ENCODE measurements at regions not wholly inside any gene's neighbourhood (a gene's known extent, or its start where the extent isn't known, plus 50 kb on each side); places are given as distances from the start of the nearest gene placed in this dataset.

DNA sequence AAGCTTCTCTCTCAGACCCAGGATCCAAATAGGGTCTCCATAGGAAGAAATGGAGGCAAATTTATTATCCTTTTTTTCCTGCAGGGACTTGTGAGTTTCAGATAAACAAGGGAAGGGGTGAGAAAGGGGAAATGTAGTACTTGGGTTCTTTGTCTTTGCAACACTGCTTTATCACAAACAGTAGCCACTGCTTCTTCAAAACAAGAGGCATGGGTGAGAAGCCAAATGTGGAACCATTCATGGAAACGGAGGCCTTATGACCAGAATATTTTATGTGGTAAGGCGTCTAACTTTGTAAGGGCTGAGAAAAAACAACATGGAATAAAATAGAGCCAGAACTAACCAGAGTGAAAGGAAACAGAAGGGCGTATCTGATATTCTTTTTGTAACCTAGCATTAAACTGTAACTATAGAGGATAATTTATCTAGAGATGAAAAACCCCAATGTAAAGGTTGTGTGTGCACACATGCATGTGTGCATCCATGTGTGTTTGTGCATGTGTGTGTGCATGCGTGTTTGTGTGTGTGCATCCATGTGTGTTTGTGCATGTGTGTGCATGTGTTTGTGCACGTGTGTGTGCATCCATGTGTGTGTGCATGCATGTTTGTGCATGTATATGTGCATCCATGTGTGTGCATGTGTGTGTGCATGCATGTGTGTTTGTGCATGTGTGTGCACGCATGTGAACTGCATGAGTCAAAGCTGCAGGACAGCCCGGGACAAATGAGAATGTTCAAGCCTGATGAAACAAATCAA lies 143.3 kb upstream of the SMLR1 start:
- H3K4me1 ChIP-seq, result peaks cover 21% of the 10 kb centered on the region
- H3K9me3 ChIP-seq, result no peaks in the 10 kb centered on the region
- no peaks in the 10 kb centered on the region for H3K36me3 ChIP-seq
- no peaks in the 10 kb centered on the region for H3K27me3 ChIP-seq
- TF ChIP-seq POLR2AphosphoS5 (IDR thresholded peaks at IDR 0.05), result no peak
- TF ChIP-seq EP300 (IDR thresholded peaks at IDR 0.05), result no peak
- no peak for TF ChIP-seq POLR2A (IDR thresholded peaks at IDR 0.05)
- TF ChIP-seq CTCF (IDR thresholded peaks at IDR 0.05), result no peak
- no peak for DNase-seq (ENCODE audit: low spot score in 2 of 2)
- WGBS, result 69% methylated on average over 7 of the region's 7 CpGs
- no peak overlapping the region for H3K4me3 ChIP-seq
- H3K27ac ChIP-seq, result no peak overlapping the region

- Histone ChIP-seq H3K4me3 (no peak overlapping the region), H3K27ac (no peak overlapping the region), H3K36me3 (no peaks in the 10 kb centered on the region), H3K4me1 (no peaks in the 10 kb centered on the region), H3K27me3 (no peaks in the 10 kb centered on the region), H3K9me3 (no peaks in the 10 kb centered on the region)
- TF ChIP-seq POLR2AphosphoS5 (IDR thresholded peaks at IDR 0.05) (no peak), CTCF (IDR thresholded peaks at IDR 0.05) (no peak), POLR2A (IDR thresholded peaks at IDR 0.05) (no peak), EP300 (IDR thresholded peaks at IDR 0.05) (no peak)
- DNase-seq (ENCODE audit: low spot score in 2 of 2), result no peak
- whole genome bisulfite sequencing, result 82% methylated on average over 2 of the region's 2 CpGs
These were observed 134.5 kb upstream of the SMLR1 start for GRCh38 chr6:130692659-130693058.

DNA sequence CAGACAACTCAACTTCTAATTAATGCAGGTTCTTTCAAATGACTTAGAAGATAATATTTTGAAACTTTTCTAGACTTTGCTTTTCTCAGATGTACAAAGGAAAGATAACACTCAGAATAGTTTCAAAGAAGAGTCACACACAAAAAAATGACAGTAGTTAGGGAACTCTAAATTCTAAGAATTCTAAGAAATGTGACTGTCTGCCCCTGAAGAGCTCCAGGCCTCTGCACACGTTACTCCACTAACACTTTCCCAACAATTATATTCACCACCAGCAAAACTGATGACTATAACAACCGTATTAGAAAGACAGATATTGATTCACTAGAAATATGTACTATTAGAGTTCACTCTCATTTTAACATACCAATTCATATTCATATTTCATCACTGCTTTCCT lies 133.3 kb upstream of the SMLR1 start:
- H3K9me3 ChIP-seq, result no peaks in the 10 kb centered on the region
- H3K36me3 ChIP-seq, result no peaks in the 10 kb centered on the region
- H3K27me3 ChIP-seq, result no peaks in the 10 kb centered on the region
- H3K4me1 ChIP-seq, result no peaks in the 10 kb centered on the region
- DNase-seq (ENCODE audit: low spot score in 2 of 2), result no peak
- WGBS, result 77% methylated on average over 2 of the region's 2 CpGs
- H3K4me3 ChIP-seq, result no peak overlapping the region
- no peak overlapping the region for H3K27ac ChIP-seq
- TF ChIP-seq EP300 (IDR thresholded peaks at IDR 0.05), result no peak
- TF ChIP-seq POLR2A (IDR thresholded peaks at IDR 0.05), result no peak
- TF ChIP-seq CTCF (IDR thresholded peaks at IDR 0.05), result no peak
- TF ChIP-seq POLR2AphosphoS5 (IDR thresholded peaks at IDR 0.05), result no peak

GRCh38 chr6:130694606-130695005 lies 132.6 kb upstream of the SMLR1 start:
- Histone ChIP-seq H3K27me3 (no peaks in the 10 kb centered on the region), H3K4me3 (no peak overlapping the region), H3K9me3 (no peaks in the 10 kb centered on the region), H3K36me3 (no peaks in the 10 kb centered on the region), H3K4me1 (no peaks in the 10 kb centered on the region), H3K27ac (no peak overlapping the region)
- no peak for DNase-seq (ENCODE audit: low spot score in 2 of 2)
- WGBS, result 78% methylated on average over 4 of the region's 4 CpGs
- TF ChIP-seq EP300 (IDR thresholded peaks at IDR 0.05) (no peak), POLR2AphosphoS5 (IDR thresholded peaks at IDR 0.05) (no peak), POLR2A (IDR thresholded peaks at IDR 0.05) (no peak), CTCF (IDR thresholded peaks at IDR 0.05) (no peak)

DNA sequence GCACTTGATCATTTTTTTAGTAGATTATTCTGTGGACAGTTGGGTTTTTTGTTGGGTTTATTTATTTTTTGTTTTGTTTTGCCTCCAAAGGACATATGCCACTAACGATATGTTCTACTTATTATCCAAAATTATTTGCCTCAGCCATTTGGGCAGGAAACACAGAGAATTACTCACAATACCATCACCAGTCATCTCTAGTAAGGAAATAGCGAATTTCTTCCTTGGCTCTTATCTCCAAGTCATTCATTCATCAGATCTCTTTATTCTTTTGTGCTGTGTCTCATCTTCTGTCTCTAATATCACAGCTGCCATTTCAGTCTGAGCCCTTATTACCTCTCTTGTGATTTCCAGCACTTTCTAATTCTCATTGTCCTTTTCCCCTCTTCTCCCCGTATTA lies 130.4 kb upstream of the SMLR1 start:
- 74% methylated on average over 3 of the region's 3 CpGs for WGBS
- Histone ChIP-seq H3K27ac (no peak overlapping the region), H3K36me3 (no peaks in the 10 kb centered on the region), H3K9me3 (no peaks in the 10 kb centered on the region), H3K4me1 (no peaks in the 10 kb centered on the region), H3K27me3 (no peaks in the 10 kb centered on the region), H3K4me3 (no peak overlapping the region)
- no peak for TF ChIP-seq CTCF (IDR thresholded peaks at IDR 0.05)
- no peak for DNase-seq (ENCODE audit: low spot score in 2 of 2)

Data from suprapubic skin (tissue), 4 donors.